NCI-H82 (cell line): ENCODE measurements at regions not wholly inside any gene's neighbourhood (a gene's known extent, or its start where the extent isn't known, plus 50 kb on each side); places are given as distances from the start of the nearest gene placed in this dataset.

Experiments used
- DNase-seq: peaks from one replicate; lab custom pipeline; 2025; lab: John Stamatoyannopoulos, UW

DNA sequence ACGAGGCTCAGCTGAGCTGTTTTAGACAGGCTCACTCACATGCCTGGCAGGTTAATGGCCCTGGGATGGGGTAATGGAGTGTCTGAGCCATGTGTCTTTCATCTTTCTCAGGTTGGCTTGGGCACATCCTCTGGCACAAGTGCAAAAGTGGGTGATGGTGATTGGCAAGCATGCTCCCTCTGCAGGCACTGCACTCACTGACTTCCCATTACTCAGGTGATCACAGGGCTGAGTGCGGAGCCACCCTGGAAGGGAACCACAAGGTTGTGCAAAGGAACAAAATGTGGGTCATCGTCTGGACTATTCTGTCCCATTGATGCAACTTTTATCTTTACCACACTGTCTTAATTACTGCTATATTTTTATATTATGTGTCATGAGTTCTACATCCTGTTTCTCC, 244.1 kb upstream of the AKR1E2 start:
- DNase-seq = no peak

DNA sequence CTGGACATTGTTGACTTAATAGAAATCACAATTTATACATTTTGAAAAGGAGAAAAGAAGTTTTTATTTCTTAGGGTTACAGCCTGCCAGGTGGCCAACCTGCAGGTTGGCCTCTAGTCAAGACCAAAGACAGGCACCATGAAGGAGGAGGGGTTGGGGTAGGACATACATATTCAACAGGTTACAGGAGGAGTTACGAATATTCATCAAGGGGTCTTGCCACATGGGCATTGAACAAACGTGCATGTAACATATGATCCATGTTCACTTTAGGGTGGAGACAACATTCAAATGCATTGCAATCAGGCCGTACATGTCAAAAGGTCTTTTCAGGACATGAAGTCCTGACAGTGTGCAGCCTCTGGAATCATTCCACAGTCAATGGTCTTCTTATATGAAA, 246.2 kb upstream of the AKR1E2 start:
- no peak for DNase-seq

DNA sequence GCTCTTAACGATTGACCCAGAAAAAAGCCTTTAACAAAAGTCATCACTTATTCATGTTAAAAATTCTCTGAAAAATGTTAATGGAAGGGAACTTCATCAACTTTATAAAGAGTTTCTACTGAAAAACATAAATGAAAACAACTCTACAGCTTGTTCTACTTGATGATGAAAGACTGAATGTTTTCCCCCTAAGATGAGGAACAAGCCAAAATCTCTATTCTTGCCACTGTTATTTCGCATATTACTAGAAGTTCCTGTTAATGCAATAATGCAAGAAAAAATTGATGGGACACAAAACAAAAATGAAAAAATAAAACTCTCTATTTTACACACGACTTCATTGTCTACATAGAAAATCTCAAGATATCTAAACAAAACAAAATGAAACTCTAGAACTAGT, 249.8 kb upstream of the AKR1E2 start:
- no peak for DNase-seq

DNA sequence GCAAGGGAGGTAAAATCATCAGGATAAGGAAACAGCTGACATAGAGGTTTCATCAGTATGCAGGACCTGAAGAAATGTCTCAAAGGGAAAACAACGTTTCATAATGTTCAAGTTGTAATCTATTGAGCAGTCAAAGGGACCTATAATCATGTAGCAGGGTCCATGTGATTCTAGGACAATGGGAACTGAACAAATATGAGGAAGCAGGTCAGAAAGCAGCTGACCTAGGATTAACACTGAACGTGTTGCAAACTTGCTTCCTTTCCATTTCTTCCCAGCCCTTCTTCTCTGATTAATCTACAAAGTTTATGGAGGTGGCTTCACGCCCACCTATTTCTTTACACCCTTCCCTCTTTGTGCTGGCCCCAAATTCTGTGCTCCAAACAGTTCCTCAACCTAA, 256.9 kb upstream of the AKR1E2 start:
- DNase-seq = no peak

DNA sequence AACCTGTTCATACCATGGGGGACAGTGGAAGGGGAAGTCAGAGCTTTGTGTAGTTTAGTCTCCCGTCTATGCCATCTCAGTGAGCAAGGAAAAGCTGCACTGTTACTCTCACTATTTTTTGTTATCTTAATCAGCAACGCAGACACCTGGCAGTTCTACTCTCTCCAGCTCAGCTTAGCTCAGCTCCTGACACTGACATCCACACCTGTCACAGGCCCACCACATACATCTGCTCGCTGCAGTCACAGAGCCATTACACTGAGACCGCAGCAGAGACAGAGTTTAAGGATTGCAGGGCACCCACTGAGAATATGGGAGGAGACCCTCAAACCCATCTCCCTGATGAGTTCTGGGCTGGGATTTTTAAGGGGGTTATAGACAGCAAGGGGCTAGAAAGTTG, 257.3 kb upstream of the AKR1E2 start:
- peak; percentile 33 for DNase-seq

DNA sequence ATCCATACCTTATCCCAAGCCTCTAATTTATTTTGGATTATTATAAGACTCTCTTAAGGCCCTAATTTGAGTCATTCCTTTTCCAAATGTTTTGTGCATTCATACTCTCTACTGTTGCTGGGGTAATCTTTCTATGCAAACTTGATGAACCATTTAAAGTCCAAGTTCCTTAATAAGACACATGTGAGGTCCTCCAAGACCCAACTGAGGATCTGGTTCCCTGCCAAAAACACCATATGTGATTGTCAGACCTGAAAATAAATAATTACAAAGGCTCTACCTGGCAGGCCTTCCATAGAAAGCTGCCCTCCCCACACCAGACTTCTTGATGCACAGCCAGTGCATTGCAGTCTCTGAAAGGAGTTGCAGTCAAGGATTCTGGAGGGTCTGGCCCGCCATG, 257.9 kb upstream of the AKR1E2 start:
- no peak for DNase-seq

DNA sequence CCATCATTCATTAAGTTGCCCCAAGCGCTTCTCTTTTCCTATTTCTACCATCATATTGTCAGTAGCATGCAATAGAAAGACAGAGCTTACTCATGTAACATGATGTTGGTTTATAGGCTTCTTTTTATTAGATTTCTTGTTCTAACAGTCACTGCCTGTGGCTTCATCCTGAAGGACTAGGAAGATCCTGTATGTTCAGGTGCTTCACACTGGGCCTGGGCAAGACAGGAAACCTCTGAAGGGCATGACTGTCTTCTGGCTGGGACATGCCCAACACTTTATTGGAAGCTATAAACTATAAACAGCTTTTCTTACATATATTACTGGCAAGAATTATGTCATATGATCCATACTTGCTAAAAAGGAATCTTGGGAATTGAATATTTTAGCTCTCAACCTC, 258.4 kb upstream of the AKR1E2 start:
- no peak for DNase-seq

DNA sequence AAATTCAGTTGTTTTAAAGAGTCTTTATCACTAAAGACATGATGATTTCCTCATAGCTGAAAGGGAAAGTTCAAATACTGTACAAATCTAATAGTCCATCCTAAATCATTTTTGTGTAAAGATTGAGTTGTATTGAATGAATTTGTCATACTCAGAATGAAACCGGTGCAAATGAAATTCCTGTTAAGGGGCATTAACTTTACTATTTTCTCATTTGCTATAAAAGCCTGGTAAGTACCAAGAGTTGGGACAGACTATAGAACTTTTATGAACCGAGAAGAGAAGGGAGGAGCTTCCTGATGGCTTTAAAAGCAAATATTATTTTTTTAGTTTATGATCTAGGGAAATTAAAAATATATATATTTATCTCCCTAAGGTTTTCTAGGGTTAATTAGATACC, 260.0 kb upstream of the AKR1E2 start:
- DNase-seq = no peak

DNA sequence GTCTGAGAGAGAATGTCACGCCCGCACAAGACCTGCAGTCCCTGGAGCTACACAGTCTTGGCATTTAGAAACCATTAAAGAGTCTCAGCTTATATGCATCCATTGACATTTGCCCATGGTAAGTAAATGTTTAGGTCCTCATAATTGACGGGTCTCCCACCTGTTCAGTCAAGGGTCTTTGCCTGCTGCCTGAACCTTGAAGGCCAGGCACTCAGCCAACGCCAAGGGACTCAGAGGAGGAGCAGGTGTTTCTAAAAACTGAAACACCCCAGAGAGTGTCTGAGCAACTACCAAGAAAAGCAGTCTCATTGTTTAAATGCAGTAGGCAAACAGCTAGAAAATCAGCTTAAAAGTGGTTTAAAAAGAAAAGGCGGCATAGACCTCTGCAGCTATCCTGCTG, 264.7 kb upstream of the AKR1E2 start:
- no peak for DNase-seq

DNA sequence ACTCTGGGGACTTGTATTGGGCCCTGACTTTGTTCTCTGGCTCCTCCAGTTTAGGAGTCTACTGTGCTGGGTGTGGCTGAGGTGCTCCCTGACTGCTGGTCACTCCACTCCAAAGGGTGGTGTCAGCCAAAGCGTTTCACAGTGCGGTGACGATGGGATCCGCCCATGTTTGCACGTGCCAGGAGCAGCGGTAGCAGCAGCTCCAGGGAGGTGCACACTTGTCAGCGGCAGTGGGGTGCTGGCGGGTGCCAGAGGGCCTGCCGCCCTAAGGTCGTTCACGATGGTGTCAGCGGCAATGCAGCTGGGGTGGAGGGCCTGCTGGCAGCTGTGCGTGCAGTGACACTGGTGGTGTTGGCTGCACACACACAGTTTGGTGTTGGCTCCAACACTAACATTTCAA, 268.5 kb upstream of the AKR1E2 start:
- DNase-seq = no peak

DNA sequence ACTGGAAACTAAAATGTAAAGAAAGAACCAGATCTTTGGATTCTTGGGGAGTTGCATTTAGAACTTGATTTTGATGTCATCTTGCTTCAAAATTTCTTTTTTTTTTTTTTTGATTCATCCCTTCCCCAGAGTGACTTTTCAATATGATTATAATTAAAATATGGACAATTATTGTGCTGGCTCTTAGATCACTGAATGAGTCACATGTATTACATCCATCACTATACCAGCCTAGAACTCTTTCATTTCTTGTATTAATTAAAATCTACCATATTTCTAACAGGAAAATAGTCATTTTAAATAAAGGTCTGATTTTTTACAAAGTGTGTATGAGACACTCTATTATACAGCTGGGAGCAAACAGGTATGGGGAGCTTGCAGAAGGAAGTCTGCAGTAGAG, 269.5 kb upstream of the AKR1E2 start:
- DNase-seq = no peak

DNA sequence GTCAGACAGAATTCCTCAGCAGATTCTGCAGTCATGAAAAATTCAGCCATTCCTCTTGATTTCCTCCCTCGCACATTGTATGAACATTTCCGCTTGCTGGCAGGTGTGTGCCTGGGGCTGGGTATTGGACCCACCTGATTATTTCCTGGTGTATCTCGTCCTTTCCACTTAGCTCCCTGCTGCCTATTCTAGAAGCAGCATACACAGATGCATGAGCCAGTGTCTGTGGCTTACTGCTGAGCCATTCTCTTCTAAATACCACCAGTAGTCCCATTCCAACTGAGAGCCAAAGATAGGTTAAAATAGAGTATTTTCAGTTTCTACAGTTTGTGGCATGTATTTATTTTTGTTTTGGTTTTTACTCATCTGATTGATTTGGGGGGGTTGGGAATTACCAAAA, 270.1 kb upstream of the AKR1E2 start:
- DNase-seq = no peak

DNA sequence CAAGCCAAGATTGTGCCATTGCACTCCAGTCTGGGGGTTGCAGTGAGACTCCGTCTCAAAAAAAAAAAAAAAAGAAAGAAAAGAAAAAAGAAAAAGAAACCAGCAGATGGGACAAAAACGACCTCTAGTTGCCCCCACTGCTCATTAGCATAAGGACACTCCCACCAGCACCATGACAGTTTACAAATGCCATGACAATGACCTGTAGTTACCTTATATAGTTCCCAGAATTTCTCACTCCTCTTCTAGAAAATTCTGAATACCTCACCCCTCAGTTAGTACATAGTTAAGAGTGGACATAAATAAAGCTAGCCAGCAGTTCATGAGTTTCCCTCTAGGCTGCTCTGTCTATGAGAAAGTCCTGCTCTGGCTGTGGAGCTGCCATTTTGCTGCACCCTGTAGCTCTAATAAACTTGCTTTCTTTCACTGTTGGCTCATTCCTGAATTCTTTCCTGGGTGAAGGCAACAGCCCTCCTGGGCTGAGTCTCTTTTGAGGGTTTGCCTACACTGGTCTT, 276.8 kb upstream of the AKR1E2 start:
- no peak for DNase-seq

DNA sequence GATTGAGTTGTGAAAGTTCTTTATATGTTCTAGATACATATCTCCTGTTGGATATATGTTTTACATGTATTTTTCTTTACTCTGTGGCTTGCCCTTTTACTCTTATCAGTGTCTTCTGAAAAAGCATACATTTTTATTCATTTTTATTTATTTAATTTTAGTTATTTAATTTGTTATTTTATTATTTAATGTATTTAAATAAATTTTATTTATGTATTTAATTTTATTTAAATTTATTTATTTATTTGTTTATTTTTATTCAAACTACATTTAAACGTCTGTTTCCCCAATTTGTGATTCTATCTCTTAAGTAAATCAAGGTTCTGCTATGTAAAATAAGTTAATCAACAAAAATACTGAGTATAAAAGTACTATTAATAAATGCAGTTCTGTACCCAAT, 279.1 kb upstream of the AKR1E2 start:
- no peak for DNase-seq

DNA sequence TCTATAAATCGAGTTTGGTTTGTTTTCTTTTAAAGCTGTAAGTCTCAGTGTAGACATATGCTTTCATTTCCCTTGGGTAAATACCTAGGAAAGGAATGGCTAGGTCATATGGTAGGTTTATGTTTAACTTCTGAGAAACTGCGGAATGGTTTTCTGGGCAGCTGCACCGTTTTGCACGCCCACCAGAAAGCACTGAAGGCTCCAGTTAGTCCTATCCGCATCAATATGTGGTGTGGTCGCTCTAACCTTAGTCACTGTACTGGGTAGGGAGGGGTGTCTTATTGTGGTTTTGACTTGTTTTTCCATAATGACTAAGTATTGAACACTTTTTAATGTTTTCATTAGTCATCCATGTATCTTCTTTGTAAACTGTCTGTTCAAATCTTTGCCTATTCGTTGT, 279.5 kb upstream of the AKR1E2 start:
- no peak for DNase-seq

DNA sequence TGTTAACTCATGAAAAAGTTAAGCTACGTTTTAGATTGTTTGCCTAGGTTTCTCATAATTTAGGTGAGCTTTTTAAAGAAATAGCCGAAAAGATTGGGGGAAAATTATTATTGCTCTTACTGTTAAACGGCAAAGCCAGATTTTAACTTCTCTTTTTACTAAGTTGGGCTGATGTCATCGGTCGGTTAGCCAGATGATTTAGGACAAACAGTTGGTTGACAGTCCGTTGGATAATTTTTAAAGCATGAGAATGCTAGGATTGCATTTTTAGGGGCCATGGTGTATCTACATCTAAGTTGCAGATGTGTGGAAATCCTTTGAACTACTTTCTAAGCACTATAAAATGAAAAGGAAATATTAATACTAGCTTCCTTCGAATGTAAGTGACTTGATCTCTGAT, 280.9 kb upstream of the AKR1E2 start:
- no peak for DNase-seq

DNA sequence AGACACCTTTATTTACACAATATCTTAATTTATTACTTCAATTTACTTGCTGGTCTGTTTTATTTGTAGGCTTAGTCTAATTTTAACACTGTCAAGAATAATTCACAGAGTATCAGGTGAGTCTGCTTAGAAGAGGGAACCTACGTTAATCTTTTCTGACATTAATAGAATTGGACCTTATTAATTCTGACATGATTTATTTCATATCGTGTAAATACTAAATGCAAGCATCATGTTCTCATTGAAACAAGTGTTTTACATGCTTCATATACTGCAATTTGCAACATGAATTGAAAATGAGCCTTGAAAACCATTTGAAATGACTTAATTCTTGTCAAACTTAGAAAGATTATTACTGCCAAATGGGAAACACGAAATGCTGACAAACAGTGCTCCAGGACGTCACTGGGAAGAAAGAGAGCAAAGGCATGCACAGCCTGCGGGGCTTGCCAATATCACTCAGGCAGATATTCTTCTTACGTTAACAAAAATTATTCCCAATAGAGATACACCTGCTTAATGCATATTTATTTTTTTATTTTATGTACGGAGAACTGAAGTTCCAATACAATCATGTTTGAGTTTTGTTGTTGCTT, 282.0 kb upstream of the AKR1E2 start:
- DNase-seq = peak; percentile 52

DNA sequence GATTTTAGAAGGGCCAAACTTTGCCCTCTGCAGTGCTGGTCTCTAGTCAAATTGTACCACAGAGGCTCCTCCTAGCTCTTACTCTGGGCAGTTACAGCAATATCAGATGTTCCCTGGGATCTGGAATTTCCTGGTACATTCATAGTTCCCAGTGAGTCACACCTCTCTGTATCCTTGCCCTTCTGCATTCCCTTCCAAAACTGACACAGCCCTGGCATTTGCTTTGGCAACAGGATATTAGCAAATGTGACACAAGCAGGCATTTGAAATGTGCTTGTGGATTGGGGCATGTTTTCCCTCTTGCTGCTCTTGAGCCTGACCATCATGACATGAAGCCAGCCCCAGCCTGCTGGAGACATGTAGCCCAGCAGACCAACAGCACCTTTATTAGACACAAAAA, 284.7 kb upstream of the AKR1E2 start:
- no peak for DNase-seq

DNA sequence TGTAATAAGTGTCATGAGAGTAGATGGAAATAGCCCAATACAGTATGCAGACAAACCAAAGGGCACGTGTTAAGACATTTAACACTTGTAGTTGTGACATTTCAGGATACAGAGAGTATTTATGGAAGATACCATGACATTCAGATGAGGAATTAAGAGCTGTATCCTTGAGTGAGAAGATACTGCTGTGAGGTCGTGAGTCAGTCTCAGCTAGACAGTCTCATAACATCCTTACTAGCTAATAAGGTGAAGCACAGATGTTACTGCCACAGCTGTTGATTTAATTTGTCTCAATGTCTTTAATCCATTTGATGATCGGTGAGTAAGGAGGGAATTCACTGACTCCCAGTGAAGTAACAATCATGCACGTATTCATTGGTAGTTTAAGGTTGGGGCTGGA, 288.0 kb upstream of the AKR1E2 start:
- DNase-seq = no peak

DNA sequence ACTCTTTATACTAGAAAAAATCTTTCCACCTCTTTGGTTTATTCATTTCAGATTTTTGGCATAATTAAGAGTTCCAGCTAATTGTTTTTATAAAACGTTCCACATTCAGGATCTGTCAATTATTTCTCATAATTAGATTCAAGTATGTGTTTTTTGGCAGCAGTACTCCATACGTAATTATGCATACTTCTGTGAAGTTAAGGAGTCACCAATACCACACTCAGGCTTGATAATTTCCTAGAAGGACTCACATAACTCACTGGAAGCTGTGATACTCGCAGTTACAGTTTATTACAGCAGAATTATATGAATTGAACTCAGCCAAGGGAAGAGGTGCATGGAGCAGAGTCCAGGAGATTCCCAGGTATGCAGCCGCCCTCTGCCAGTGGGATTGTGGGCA, 290.5 kb upstream of the AKR1E2 start:
- DNase-seq = no peak

DNA sequence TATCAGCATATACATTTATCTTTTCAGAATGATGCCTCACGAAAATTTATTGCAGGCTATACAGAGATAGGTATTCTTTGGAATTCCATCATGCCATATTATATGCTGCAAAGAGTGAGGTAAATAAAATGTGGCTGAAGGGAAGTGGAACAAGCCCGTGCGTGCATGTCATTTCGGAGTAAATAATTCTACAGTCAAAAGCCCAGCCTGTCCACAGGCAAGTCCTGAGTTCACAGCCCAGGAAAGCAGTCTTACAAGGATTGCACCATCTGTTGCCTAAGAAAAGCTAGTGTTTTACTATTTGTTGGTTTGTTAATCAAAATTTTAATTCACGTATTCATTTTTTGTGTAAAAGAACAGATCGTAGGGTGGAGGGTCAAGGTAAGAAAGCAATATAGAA, 292.4 kb upstream of the AKR1E2 start:
- peak; percentile 7 for DNase-seq

DNA sequence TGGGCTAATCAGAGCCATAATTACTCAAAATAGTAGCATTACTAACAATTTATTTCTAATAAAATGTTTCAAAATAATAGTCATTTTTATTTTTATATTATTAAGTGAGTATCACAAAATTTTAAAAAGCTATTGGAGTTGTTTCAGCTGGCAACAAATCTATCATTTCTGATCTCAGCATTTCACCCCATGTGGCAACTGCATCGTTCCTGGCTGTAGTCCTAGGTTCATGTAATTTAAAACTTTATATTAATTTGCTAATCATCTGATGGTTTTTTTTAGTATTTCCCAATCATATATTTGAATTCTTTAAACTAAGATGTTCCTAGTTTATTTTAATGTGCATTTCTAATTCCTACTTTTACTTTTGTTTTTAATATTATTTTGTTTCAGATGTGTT, 293.0 kb upstream of the AKR1E2 start:
- DNase-seq = no peak

DNA sequence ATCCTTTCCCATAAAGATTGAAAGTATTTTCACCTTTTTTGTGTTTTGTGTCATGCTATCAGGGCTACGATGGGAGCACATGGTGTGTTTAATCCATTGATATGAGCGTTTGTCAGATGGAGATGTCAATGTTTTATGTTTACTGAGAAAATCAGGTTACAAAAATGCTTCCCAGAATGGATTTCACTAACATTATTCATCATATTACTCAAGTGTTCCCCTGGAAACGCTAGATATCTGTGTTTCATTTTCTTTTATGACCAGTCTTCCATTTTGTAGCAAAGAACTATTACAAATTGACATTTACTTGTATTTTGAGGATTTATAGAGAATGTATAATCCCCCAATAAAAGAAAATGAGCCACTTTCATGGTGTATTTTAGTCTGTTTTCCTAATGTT, 293.5 kb upstream of the AKR1E2 start:
- no peak for DNase-seq

DNA sequence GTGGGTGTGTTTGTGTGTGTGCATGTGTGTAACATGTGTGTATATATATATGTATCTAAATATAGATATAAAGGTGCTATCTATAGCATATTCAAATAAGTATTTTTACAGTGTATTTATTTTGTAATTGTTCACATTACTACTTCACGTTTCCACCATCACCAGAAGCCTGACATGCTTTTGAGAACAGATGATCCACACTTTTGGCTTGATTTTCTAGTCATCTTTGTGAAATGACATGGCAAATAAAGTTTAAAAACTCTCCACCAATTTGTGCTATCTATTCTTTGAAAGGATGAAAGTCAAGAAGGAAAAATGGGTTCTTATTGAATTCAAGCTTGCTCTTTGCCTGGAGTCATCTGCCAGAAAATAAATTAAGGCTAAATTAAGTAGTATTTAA, 294.0 kb upstream of the AKR1E2 start:
- DNase-seq = no peak

DNA sequence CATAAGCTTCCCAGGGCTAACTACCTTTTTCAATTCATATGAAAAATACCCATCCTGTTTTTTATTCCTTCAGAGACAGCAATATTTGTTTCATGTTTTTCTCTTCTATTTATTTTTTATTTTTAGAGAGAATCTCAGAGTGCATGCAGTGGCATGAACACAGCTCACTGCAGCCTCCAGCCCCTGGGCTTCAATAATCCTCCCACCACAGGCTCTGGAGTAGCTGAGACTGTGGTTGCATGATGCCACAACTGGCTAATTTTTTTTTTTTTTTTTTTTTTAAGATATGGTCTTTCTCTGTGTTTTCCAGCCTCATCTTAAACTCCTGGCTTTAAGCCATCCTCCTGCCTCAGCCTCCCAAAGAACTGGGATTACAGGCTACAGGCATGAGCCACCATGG, 296.7 kb upstream of the AKR1E2 start:
- DNase-seq = no peak
